HK-2 (cell line): ENCODE measurements at regions not wholly inside any gene's neighbourhood (a gene's known extent, or its start where the extent isn't known, plus 50 kb on each side); places are given as distances from the start of the nearest gene placed in this dataset.

Source experiments
- DNase-seq: peaks from one replicate; pipeline ENCODE4 v3.0.0-alpha.2; 2018; ENCODE audit not compliant: unreplicated experiment

- no peak for DNase-seq
These were observed 1127.3 kb upstream of the AUTS2 start for GRCh38 chr7:68470836-68471435.

GRCh38 chr7:68472688-68473087, 1125.6 kb upstream of the AUTS2 start:
- no peak for DNase-seq

GRCh38 chr7:68474661-68475216, 1123.5 kb upstream of the AUTS2 start:
- no peak for DNase-seq

- DNase-seq: no peak
These were observed 1121.3 kb upstream of the AUTS2 start for GRCh38 chr7:68476966-68477365.

GRCh38 chr7:68478326-68478725, 1119.9 kb upstream of the AUTS2 start:
- no peak for DNase-seq

GRCh38 chr7:68482800-68483199, 1115.5 kb upstream of the AUTS2 start:
- no peak for DNase-seq

- DNase-seq: no peak
These were observed 1113.5 kb upstream of the AUTS2 start for GRCh38 chr7:68484731-68485130.

- no peak for DNase-seq
These were observed 1112.9 kb upstream of the AUTS2 start for GRCh38 chr7:68485253-68485917.

- no peak for DNase-seq
These were observed 1109.8 kb upstream of the AUTS2 start for GRCh38 chr7:68488341-68489060.

GRCh38 chr7:68491523-68492358, 1106.5 kb upstream of the AUTS2 start:
- no peak for DNase-seq

- no peak for DNase-seq
These were observed 1106.0 kb upstream of the AUTS2 start for GRCh38 chr7:68492359-68492690.

GRCh38 chr7:68503400-68503799, 1094.9 kb upstream of the AUTS2 start:
- no peak for DNase-seq

GRCh38 chr7:68504716-68505115, 1093.6 kb upstream of the AUTS2 start:
- DNase-seq: no peak

- DNase-seq: no peak
These were observed 1092.6 kb upstream of the AUTS2 start for GRCh38 chr7:68505721-68506120.

- DNase-seq: no peak
These were observed 1090.6 kb upstream of the AUTS2 start for GRCh38 chr7:68507668-68508067.

- DNase-seq: no peak
These were observed 1089.2 kb upstream of the AUTS2 start for GRCh38 chr7:68509054-68509453.

- no peak for DNase-seq
These were observed 1088.7 kb upstream of the AUTS2 start for GRCh38 chr7:68509603-68510002.

GRCh38 chr7:68511281-68511680, 1087.0 kb upstream of the AUTS2 start:
- DNase-seq: no peak

GRCh38 chr7:68512466-68512865, 1085.8 kb upstream of the AUTS2 start:
- no peak for DNase-seq

- no peak for DNase-seq
These were observed 1080.2 kb upstream of the AUTS2 start for GRCh38 chr7:68518060-68518459.

- no peak for DNase-seq
These were observed 1074.1 kb upstream of the AUTS2 start for GRCh38 chr7:68524126-68524525.

GRCh38 chr7:68529221-68529620, 1069.1 kb upstream of the AUTS2 start:
- no peak for DNase-seq
